Prostate gland (tissue), 2 donors: ENCODE measurements at regions not wholly inside any gene's neighbourhood (a gene's known extent, or its start where the extent isn't known, plus 50 kb on each side); places are given as distances from the start of the nearest gene placed in this dataset.

Source experiments
- POLR2A ChIP-seq: fragments of 450-650 bp; IDR thresholded peaks from one replicate; pipeline ENCODE4 v1.6.1; 2016; ENCODE audit warnings: antibody characterized with exemption, mild to moderate bottlenecking
- TF ChIP-seq, protein P1 (sequence below), 4 experiments: fragments of 200-600 bp in 2 of 4; fragments of 450-650 bp in 2 of 4; sonication (generic) in 2 of 4; IDR thresholded peaks; 1 replicate in 3 of 4; 2 replicates in 1 of 4; pipeline ENCODE4 v1.5.1; 2016 to 2019; ENCODE audit warnings: antibody characterized with exemption in 4 of 4, mild to moderate bottlenecking in 2 of 4, moderate library complexity in 2 of 4

DNA sequence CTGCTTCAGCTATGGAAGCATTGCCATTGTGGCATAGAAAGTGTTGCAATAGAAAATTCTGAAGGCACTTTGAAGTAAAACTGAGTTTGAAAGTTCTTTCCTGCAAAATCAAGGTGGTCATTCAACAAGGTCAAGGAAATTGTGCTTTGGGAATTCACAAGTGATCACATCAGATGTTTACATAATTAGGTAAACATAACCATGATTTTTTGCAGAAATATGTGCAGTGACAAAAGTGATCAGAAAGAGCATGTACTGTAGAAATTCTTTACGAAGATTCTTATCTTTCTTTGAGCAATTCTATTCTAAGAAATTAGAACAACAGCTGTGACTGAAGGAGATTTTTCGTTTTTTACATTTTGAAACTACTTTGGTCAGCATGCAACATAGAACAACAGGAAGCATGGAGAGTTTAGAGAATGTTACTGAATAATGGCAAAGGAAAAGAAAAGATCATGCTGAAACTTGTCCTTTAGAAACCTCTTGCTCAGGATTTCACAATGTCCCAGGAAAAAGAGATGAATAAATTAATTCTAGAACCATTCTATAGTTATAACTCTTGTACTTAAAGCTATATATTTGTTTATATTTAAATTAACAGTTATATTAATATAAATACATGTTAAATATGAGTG, 643.4 kb upstream of the ARPP21 start:
- TF ChIP-seq, protein P1, sequence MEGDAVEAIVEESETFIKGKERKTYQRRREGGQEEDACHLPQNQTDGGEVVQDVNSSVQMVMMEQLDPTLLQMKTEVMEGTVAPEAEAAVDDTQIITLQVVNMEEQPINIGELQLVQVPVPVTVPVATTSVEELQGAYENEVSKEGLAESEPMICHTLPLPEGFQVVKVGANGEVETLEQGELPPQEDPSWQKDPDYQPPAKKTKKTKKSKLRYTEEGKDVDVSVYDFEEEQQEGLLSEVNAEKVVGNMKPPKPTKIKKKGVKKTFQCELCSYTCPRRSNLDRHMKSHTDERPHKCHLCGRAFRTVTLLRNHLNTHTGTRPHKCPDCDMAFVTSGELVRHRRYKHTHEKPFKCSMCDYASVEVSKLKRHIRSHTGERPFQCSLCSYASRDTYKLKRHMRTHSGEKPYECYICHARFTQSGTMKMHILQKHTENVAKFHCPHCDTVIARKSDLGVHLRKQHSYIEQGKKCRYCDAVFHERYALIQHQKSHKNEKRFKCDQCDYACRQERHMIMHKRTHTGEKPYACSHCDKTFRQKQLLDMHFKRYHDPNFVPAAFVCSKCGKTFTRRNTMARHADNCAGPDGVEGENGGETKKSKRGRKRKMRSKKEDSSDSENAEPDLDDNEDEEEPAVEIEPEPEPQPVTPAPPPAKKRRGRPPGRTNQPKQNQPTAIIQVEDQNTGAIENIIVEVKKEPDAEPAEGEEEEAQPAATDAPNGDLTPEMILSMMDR (IDR thresholded peaks at IDR 0.05): no peak
- TF ChIP-seq POLR2A: no peak
